ENCODE measurements at regions not wholly inside any gene's neighbourhood (a gene's known extent, or its start where the extent isn't known, plus 50 kb on each side); places are given as distances from the start of the nearest gene placed in this dataset.

DNA sequence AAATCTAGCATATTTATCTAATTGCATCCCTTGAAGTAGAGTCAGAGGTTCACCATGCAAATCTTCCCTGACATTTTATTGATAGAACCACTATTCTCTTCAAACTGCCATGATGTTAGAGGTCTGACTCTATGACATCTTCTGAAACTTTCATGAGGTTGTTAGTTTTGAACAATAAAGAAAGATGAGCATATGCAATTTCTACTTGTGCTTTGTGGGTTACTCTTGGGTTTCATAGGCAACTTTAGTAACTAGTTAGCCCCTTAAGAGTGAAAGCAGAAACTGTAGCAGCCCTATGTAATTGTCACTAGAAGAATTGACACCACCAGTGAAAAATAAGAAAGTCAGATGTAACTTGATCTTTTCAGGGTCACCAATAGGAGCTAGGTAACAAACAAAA lies 53.1 kb upstream of the ZEB2 start:
- no peaks in the 10 kb centered on the region for H3K36me3 ChIP-seq
- DNase-seq (ENCODE audit: low spot score in 2 of 2) = no peak
- H3K27me3 ChIP-seq = no peaks in the 10 kb centered on the region
- H3K4me3 ChIP-seq = no peak overlapping the region
- H3K27ac ChIP-seq = no peak overlapping the region
- no peaks in the 10 kb centered on the region for H3K9me3 ChIP-seq
- H3K4me1 ChIP-seq = no peaks in the 10 kb centered on the region
- TF ChIP-seq, protein P1, sequence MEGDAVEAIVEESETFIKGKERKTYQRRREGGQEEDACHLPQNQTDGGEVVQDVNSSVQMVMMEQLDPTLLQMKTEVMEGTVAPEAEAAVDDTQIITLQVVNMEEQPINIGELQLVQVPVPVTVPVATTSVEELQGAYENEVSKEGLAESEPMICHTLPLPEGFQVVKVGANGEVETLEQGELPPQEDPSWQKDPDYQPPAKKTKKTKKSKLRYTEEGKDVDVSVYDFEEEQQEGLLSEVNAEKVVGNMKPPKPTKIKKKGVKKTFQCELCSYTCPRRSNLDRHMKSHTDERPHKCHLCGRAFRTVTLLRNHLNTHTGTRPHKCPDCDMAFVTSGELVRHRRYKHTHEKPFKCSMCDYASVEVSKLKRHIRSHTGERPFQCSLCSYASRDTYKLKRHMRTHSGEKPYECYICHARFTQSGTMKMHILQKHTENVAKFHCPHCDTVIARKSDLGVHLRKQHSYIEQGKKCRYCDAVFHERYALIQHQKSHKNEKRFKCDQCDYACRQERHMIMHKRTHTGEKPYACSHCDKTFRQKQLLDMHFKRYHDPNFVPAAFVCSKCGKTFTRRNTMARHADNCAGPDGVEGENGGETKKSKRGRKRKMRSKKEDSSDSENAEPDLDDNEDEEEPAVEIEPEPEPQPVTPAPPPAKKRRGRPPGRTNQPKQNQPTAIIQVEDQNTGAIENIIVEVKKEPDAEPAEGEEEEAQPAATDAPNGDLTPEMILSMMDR (IDR thresholded peaks at IDR 0.05) = no peak
- TF ChIP-seq POLR2AphosphoS5 (IDR thresholded peaks at IDR 0.05) (no peak), POLR2A (IDR thresholded peaks at IDR 0.05) (no peak), EP300 (IDR thresholded peaks at IDR 0.05) (no peak)

DNA sequence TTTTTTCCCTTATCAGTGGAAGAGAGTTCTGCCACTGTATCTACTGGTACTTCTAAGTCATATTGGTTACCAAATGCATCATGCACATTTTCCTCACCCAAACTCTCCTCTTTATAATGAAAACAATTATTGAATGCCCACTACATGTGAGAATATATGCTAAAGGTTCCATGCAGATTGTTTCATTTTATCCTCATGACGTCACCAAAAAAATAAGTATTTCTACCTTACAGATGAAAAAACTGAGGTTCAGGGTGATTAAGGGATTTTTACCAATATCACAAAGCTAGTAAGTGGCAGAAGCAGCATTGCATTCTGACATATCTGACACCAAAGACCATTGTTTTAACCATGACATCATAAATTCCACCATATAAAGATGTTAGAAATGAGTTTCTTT lies 51.9 kb upstream of the ZEB2 start:
- Histone ChIP-seq H3K27ac (no peak overlapping the region), H3K4me3 (no peak overlapping the region), H3K36me3 (no peaks in the 10 kb centered on the region), H3K4me1 (no peaks in the 10 kb centered on the region), H3K27me3 (no peaks in the 10 kb centered on the region), H3K9me3 (no peaks in the 10 kb centered on the region)
- TF ChIP-seq, protein P1 (IDR thresholded peaks at IDR 0.05) = no peak
- TF ChIP-seq POLR2A (IDR thresholded peaks at IDR 0.05) = no peak
- no peak for TF ChIP-seq EP300 (IDR thresholded peaks at IDR 0.05)
- TF ChIP-seq POLR2AphosphoS5 (IDR thresholded peaks at IDR 0.05) = no peak
- 61% methylated on average over 1 of the region's 1 CpG for WGBS
- DNase-seq (ENCODE audit: low spot score in 2 of 2) = no peak

DNA sequence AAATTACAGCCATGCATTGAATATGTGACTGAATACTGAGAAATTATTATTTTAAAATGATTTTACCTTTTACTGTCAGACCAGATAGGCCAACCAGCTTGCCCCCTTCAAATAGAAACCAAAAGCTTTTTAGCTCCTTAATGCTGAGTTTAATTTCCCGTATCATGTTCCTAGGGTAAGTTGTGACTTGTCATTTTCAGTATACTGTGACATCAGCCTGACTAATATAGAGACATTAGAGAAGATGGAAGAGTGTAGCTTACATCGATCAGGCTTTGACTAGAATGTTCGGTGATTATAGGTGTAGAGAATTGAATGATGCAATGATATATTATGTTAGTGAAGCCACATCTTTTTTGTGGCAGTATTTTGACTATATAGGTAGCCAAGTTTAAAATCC lies 50.6 kb upstream of the ZEB2 start:
- Histone ChIP-seq H3K27ac (no peak overlapping the region), H3K36me3 (no peaks in the 10 kb centered on the region), H3K27me3 (no peaks in the 10 kb centered on the region), H3K4me1 (no peaks in the 10 kb centered on the region), H3K9me3 (no peaks in the 10 kb centered on the region), H3K4me3 (no peak overlapping the region)
- TF ChIP-seq, protein P1 (IDR thresholded peaks at IDR 0.05) = no peak
- TF ChIP-seq EP300 (IDR thresholded peaks at IDR 0.05) (no peak), POLR2A (IDR thresholded peaks at IDR 0.05) (no peak), POLR2AphosphoS5 (IDR thresholded peaks at IDR 0.05) (no peak)
- 87% methylated on average over 3 of the region's 3 CpGs for WGBS
- DNase-seq (ENCODE audit: low spot score in 2 of 2) = no peak

Measured in suprapubic skin (tissue), 4 donors.